Erythroblast (primary cell): ENCODE measurements at regions not wholly inside any gene's neighbourhood (a gene's known extent, or its start where the extent isn't known, plus 50 kb on each side); places are given as distances from the start of the nearest gene placed in this dataset.

Experiments used
- GATA1 ChIP-seq: IDR thresholded peaks from 2 replicates; pipeline ENCODE4 v1.6.1; 2011; ENCODE audit warnings: low read depth, mild to moderate bottlenecking, control low read depth, low read length, moderate library complexity
- POLR2A ChIP-seq: IDR thresholded peaks from 2 replicates; pipeline ENCODE4 v1.6.1; 2011; ENCODE audit warnings: mild to moderate bottlenecking, low read length

- TF ChIP-seq POLR2A (no peak), GATA1 (no peak)
Observed at GRCh38 chr12:67792185-67792584, 143.6 kb downstream of the DYRK2 start.
